ENCODE measurements at regions not wholly inside any gene's neighbourhood (a gene's known extent, or its start where the extent isn't known, plus 50 kb on each side); places are given as distances from the start of the nearest gene placed in this dataset.

GRCh38 chr20:37602634-37603033 lies 75.0 kb upstream of the BLCAP start:
- no peak for TF ChIP-seq CTCF (IDR thresholded peaks at IDR 0.05; ENCODE audit: extremely low read depth, insufficient read depth, missing control alignments)
- in situ Hi-C loops (cut with MboI; ENCODE audit: low pct_unique_long_range_greater_than_20kb, low sequenced_read_pairs, unreplicated experiment) = no loop called here
- DNase-seq (ENCODE audit: low spot score) = no peak

GRCh38 chr20:37600486-37600885 lies 72.8 kb upstream of the BLCAP start:
- DNase-seq (ENCODE audit: low spot score) = no peak
- in situ Hi-C loops (cut with MboI; ENCODE audit: low pct_unique_long_range_greater_than_20kb, low sequenced_read_pairs, unreplicated experiment) = no loop called here
- TF ChIP-seq CTCF (IDR thresholded peaks at IDR 0.05; ENCODE audit: extremely low read depth, insufficient read depth, missing control alignments) = no peak

DNA sequence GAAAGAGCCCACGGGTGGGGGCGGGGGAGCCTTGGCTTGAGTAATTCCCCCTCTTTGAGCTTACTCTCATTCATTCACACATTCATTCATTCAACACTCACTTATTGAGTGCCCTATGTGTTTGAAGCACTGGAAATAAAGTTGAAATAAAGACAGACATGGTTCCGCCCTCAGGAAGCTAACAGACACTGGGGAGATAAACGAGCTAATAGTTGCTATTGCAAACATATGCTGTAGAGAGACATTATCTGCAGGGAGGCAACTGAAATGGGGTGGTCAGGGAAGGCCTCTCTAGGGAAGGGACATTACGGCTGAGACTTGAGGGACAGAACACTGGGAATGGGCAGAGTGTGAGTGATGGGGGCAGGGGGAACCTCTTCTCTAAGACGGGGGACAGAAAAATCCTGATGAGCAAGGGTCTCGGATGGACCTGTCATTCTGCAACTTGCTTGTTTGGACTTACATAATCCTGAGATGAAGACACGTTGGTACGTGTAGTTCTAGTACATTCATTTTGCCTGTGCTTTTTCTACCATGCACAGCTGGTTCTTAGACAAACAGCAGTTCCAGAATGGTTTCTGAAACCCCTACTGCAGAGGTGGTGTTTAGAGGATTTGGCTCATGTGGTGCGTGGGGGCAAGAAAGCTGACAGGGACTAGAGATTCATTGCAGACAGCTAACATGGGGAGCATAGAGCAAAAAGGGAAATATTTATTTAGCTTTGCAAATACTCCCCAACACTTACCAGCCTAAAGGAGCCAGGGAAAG lies 71.1 kb upstream of the BLCAP start:
- no peak for TF ChIP-seq CTCF (IDR thresholded peaks at IDR 0.05; ENCODE audit: extremely low read depth, insufficient read depth, missing control alignments)
- in situ Hi-C loops (cut with MboI; ENCODE audit: low pct_unique_long_range_greater_than_20kb, low sequenced_read_pairs, unreplicated experiment) = no loop called here
- DNase-seq (ENCODE audit: low spot score) = no peak

- no peak for TF ChIP-seq CTCF (IDR thresholded peaks at IDR 0.05; ENCODE audit: extremely low read depth, insufficient read depth, missing control alignments)
- in situ Hi-C loops (cut with MboI; ENCODE audit: low pct_unique_long_range_greater_than_20kb, low sequenced_read_pairs, unreplicated experiment) = no loop called here
Measured at GRCh38 chr20:37598100-37598543, 70.4 kb upstream of the BLCAP start.

DNA sequence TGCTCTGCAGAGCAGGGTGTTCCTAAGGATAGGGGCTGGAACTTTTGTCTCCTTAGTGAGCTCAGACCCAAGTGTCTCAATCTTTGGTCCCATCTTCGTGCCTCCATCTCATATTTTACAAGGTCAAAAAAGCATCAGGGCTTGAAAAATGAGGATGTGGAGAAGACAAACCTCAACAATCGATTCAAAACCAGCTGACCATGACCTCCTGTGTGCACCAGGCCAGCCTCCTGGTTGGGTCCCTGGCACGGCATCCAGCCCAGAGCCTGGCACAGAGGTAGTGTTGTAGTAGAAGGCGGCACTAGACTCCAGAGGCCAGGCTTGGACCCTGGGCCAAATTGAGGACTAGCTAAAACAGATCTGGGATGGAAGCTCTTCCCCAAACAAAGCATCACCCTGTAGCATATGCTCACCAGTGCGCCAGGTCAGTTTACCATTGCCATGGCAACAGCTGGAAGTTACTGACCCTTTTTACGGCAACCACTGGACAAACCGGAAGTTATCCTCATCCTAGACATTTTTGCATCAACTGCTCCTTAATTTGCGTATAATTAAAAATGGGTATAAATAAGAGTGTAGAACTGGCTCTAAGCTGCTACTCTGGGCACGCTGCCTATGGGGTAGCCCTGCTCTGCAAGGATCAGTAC lies 69.3 kb upstream of the BLCAP start:
- DNase-seq (ENCODE audit: low spot score) = no peak
- TF ChIP-seq CTCF (IDR thresholded peaks at IDR 0.05; ENCODE audit: extremely low read depth, insufficient read depth, missing control alignments) = no peak
- in situ Hi-C loops (cut with MboI; ENCODE audit: low pct_unique_long_range_greater_than_20kb, low sequenced_read_pairs, unreplicated experiment) = no loop called here

More at GRCh38 chr20:37598100-37598543, 70.4 kb upstream of the BLCAP start:
- no peak for DNase-seq (ENCODE audit: low spot score)

GRCh38 chr20:37596168-37596567 lies 68.5 kb upstream of the BLCAP start:
- in situ Hi-C loops (cut with MboI; ENCODE audit: low pct_unique_long_range_greater_than_20kb, low sequenced_read_pairs, unreplicated experiment) = no loop called here
- no peak for DNase-seq (ENCODE audit: low spot score)
- TF ChIP-seq CTCF (IDR thresholded peaks at IDR 0.05; ENCODE audit: extremely low read depth, insufficient read depth, missing control alignments) = no peak
